DMS114 treated with DMSO at 0.1 percent for 48 hours (cell line): ENCODE measurements at regions not wholly inside any gene's neighbourhood (a gene's known extent, or its start where the extent isn't known, plus 50 kb on each side); places are given as distances from the start of the nearest gene placed in this dataset.
"Not testable (repeated sequence)": the region's sequence is repeated elsewhere in the genome, so short reads cannot be mapped to it uniquely, and the experiment has no call there.

Experiments used
- DNase-seq: peaks from one replicate; lab custom pipeline; 2025; ENCODE audit not compliant: unreplicated experiment; lab: John Stamatoyannopoulos, UW

DNA sequence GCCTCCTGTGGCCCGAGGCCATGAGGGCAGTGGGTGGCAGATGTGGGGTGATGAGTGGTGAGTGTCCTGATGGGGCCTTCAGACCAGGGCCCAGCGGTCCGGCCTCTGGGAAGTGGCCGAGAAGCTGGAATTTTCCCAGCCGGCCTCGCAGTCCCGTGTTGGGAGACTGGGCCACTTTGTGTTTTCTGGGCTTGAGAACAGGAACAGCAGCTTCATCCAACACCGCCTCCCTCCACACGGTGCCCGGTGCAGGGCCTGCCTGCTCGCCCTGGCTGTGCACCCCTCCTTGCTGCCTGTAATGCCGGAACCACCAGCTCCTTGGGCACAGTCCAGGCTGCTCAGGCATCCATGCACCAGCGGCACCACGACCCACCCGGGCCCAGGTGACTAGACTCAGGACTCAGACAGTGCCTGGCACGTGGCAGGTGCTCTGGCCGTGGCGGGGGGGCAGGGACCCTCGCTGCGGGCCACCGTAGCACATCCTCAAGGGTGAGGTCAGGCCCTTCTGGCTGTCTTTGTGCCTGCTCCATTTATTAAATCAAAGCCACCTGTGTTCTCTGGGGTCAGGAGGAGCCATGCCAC, 194.7 kb downstream of the BANP start:
- not testable (repeated sequence) for DNase-seq

DNA sequence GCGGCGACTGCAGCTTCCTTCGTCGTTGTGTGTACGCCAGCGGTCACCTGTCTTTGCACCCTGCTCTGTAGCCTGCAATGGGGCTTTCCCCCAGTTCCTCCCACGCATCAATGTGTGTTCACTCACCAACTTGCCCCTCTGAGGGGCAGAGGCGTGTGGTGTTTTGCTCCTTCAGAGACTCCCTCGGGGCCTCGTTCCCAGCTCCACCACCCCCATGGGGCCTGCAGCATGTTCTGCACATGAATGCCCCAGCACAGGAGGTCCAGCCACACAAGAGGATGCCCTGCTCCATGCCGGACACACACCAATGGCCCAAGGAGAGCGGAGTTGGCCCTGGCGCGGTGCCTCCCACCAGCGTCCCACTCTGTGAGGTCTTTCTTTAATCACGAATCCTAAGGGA, 196.8 kb downstream of the BANP start:
- not testable (repeated sequence) for DNase-seq

DNA sequence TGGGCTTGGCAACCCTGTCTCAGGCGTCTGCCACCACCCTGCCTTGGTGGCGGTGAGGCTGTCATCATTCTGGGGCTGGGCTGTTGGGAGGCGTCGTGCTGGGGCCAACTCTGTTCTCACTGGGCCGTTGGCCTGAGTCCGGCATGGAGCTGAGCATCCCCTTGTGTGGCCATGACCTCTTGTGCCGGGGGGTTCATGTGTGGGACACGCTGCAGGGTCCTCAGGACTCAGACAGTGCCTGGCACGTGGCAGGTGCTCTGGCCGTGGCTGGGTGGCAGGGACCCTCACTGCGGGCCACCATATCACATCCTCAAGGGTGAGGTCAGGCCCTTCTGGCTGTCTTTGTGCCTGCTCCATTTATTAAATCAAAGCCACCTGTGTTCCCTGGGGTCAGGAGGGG, 197.4 kb downstream of the BANP start:
- DNase-seq: not testable (repeated sequence)

DNA sequence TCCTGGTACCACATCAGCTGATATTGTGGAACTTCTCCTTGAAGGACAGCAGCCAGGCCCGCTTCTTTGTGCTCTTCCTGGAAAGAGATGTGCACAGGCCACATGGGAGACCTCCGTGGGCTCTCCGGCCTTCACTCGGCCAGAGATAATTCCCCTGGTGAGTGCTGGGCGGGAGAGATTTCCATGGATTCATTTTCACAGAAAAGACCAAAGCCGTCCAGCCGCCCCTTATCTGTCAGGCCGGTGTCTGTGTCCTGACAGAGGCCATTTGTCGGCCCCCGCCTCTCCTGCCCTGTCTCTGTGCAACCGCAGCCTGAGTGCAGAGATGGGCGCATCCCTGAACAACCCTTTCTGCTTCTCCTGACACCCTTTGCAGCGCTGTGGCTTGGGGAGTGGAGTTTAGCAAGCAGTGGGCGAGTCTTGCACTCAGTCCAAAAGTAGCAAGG, 197.9 kb downstream of the BANP start:
- DNase-seq: not testable (repeated sequence)

DNA sequence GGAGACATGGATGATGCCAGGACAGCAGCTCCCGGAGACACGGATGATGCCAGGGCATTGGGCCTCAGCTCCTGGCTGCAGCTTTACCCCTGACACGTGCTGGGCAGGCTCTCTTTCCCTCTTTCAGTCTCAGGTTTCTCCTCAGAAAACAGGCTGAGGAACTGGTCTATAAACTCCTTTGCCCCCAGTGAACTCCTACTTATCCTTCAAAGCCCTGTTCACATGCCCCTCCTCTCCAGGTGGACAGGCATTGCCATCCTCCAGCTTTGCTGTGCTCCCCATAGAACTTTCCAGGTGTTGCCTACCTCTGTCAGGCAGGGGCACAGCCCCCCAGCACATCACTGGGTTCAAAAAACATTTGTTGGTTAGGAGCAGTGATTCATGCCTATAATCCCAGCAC, 198.4 kb downstream of the BANP start:
- DNase-seq: not testable (repeated sequence)

DNA sequence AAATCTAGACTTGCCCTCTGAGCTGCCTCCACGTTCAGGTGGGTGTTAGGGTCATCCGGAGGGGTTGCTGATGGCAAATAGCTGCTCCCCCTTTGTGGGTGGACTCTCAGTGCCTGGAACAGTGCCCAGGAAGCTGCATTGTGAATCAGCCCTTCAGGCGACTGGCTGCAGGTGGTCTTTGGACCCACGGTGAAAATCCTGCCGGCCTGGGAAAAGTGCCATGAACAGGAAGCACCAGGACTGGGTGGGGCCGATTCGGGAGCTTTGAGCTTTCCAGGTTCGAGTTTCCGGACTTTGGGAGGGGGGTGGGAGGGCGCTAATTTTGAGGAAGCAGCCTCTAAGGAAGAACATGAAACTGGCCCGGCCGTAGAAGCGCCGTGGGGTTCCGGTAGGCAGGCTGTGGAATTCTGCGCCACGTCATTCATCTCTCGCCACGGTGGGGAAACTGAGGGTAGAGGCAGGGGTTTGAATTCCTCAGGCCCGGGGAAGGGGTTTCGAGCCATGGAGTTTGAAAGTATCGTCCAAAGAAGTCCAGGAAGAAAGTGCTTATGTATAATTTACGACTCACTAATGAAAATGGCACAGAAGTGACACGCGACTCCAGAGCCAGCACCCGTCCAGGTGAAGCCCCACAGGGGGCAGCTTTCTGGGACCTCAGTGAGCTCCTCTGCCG, 199.4 kb downstream of the BANP start:
- not testable (repeated sequence) for DNase-seq

DNA sequence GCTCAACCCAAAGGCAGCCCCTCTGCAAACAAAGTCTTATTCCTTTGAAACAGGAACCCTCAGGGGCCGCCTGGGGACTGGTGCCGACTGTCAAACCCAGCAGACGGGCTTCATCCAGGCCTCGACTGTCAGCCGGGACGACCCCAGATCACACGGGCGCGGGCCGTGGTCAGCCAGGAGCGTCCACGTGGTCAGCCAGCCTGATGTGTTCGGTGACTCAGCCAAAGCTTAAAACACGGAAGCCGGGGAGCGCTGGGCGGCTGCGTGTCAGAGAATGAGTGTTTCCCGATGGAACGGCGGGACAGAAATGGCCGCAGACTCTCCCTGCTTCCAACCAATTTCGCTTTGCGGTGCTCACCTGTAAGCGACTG, 199.9 kb downstream of the BANP start:
- not testable (repeated sequence) for DNase-seq

DNA sequence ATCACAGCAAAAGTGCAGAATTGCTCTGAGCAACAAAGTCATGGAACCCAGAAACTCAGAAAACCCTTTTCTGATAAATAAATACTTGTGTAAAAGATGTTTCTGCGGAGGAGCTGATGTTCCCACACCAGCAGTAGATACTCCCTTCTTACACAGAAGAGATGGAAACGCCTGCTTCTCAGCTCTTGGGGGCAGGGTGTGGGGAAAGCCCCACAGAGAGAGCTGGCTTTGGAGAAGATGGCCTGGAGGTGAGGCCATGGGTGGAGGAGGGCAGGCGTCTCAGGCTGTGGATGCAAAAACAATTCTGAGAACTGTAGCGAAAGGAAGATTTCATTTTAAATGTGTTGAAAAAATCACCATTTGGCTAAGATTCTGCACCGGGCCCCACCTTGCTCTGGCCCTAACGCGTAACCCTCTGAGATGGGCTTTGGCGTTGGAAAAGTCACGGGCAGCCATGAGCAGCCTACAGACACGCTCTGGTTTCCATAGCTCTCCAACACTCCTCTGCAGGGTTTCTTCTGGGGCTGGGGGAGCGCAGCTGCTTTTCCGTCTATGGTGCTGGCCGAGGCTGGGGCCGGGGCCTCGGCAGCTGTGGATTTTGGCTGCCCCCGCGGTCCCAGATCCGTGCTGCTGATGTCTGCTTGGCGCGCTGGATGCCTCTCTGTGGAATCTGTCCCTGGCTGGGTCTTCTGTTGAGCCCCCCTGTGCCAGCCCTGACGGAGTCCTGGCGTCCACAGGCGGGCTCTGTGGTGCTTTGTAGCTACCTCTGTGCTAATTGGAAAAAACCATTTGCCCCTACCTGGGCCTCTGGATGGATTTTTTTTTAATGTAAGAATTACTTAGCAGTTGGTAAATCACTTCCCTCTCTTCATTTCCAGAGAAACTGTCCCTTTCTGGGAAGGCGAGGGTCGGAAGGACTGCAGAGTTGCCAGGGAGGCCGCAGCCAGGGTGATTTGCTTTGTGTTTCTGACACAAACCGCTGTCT, 200.9 kb downstream of the BANP start:
- DNase-seq: not testable (repeated sequence)

DNA sequence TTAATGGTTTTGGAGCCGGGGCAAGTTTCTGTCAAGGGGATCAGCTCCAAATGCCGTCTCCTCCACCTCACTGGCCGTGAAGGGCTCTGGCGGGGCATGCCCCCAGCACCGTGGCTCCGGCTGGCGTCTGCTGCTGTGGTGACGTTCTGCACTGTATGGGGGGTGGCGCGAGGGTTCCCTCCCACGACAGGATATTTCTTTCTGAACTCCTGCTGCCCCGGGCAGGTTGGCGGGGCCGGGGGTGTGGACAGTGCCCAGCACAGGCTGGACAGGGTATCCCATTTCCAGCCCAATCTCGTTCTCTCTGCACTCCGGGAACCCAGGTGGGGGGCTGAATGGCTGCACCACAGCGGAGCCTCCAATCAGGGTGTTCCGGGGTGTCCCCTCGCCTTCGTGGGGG, 201.6 kb downstream of the BANP start:
- not testable (repeated sequence) for DNase-seq

DNA sequence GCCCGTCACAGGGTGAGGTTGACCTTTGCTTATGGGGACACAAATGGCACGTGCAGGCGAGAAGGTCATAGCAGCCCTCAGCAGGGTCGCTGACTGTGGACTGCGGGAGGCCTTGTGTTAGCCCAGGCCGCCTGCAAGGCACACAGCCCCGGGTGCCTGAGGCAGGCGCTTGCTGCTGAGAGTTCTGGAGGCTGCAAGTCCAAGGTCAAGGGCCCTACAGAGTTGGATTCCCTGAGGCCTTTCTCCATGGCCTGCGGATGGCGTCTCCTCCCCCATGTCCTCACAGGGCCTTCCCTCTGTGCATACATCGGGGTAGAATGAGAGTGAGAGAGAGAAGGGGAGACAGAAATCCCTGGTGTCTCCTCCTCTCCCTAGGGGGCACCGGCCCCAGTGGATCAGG, 202.3 kb downstream of the BANP start:
- not testable (repeated sequence) for DNase-seq

DNA sequence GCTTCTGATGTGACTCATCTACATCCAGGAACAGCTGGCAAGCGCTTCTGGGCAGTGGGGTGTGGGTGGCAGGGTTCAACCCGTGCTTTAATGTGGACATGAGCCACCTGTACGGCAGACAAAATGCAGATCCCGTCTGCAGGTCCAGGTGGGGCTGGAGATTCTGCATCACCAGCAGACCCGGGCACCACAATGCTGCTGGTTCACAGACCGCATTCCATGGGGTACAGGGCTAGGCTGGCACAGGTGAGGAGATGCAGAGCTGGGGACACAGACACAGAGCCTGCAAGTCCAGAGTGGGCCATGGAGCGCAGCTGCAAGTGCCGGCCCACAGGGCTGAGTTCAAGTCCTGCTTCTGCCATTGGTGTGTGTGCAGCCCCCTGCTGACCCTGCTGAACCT, 203.7 kb downstream of the BANP start:
- not testable (repeated sequence) for DNase-seq

DNA sequence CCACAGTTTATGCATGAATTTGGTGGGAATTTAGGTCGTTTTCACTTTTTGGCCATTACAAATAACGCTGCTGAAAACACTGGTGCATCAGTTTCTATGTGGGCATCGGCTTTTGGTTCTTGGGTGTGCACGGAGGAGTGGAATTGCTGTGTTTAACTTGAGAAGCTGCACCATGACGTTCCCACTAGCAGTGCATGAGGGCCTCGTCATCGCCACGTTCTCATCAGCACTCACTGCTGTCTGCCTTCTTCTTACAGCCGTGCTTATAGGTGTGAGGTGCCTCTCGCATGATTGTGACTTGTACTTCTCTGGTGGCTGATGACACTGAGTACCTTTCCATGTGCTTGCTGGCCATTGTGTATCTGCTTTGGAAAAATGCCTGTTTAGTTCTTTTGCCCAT, 204.4 kb downstream of the BANP start:
- DNase-seq: not testable (repeated sequence)

DNA sequence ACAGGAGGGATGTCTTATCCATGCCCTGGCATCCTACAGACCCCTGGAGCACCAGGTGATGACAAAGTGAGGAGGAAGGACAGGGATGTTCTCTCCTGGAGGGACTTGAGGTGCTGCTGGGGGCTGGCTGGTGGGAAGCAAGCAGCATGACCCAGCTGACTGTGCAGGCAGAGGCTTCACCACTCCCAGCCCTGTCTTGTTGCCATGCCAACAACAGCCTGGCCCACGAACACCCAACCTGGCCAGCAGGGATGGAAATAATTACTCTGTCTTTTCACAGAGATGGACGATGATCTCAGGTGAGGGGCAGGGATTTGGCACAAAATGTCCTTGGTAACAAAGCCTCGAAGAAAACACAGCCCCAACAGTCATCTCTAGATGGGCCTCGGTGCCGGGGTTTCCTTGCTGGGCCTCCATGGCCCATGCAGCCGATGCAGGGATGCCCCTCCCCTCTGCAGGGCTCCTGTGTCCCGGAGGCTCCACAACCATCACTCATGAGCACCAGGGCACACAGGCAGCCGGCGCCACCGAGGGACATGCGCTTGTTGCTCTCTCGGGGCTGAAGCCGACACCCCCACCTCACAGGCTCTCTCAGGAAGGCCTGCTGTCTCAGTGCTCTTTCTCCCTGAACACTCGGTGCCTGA, 205.5 kb downstream of the BANP start:
- DNase-seq: not testable (repeated sequence)

DNA sequence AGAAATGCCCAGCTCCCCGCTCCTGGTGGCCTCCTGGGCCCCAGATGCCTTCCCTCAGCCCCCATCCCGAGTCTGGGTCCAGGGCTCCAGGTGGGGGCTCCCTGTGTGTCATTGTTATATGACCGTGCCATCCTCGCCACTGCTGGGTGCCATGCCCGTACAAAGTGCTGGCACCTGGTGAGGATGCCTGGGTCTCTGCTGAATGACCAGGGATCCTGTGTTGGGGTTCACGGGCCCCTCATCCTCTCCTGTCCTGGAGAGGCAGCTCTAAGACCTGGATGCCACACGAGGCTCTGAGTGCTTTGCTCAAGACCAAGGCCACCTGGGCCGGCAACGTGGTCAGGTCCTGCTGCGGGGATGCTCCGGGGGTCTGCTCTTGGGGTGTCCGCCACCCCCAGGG, 206.5 kb downstream of the BANP start:
- DNase-seq: not testable (repeated sequence)

DNA sequence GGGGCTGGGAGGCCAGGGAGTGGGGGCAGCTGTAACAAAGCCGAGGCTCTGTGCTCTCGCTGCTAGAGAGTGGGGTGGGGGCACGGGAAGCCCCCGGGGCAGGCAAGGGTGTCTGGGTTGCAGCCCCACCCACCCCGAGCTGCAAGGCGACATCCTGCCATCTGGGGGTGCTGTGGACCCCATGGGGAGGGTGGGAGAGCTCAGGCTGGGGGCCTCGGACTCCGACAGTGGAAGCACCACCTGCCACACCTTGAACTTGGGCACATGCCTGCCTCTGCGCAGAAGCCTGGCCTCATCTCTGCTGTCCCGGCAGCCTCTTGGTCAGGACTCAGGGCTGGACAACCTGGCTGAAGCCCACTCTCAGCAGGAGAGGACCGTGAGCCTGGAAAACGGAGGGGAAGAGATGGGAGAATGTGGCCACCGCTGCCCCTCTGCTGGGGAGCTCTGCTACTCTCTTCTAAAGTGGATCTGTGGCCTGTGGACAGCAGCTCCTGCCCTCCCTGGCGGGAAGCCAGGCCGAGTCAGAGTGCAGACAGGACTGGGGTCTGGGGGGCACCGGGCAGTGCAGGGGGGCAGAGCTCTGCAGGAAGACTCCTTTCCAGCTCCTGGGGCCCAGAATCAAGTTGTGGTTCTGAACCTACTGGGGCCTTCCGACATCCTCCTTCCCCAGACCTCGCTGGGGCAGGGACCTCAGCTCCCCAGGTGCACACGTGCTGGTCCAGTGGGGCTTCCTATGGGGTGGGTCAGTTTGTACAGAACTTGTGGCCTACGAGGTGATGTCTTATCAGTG, 207.2 kb downstream of the BANP start:
- not testable (repeated sequence) for DNase-seq

DNA sequence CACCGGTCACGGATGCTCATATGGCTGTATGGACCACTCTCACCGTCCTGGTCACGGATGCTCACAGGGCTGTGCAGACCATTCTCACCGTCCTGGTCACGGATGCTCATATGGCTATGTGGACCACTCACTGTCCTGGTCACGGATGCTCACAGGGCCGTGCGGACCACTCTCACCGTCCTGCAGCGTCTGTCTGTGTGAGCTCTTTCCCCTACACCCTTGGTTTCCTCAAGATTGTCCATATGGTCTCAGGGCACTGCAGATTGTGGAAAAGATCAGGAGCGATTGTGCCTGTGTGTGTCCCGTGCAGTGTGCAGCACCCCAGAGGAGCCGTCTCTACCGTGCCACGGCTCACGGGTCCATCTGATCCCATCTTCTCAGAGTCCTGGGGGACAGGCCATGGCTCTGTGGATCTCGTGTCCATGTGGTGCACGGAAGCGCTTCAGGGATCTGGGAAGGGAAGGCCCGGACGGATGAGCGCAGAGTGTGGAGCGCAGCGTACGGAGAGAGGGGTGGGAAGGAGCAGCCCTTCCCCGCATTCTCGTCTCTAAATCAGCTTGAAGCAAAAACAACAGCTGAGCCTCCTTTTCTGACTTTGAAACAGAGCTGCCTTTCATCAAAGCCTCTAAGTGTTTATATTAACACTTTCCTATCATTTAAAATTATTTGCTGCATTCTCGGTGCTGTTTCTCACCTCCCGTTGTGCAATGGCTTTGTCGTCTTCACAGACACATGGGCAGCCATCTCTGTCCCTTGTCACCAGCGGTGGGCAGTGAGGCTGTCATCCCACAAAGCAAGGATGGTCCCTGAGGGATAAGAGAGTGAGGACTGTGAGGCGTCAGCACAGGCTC, 208.0 kb downstream of the BANP start:
- DNase-seq: not testable (repeated sequence)

DNA sequence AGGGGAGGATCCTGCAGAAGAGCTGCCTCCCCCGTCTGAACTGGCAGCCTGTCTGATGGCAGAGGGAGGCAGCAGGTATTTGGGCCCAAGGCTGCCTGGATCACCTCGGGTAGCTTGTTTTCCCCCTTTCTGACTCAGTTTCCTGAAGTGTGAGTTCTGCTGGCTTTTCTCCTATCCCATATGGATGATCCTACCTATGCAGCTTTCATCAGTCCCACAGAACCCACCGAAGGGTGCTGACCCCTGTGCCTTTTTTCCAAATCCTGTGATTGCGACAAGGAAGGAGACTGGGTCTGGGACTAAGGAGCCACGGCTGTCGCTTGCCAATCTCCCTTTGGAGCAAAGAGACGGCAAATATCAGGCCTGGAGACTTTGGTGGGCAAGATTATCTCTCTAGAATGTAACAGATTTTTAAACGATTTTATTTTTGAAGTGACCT, 208.7 kb downstream of the BANP start:
- not testable (repeated sequence) for DNase-seq

DNA sequence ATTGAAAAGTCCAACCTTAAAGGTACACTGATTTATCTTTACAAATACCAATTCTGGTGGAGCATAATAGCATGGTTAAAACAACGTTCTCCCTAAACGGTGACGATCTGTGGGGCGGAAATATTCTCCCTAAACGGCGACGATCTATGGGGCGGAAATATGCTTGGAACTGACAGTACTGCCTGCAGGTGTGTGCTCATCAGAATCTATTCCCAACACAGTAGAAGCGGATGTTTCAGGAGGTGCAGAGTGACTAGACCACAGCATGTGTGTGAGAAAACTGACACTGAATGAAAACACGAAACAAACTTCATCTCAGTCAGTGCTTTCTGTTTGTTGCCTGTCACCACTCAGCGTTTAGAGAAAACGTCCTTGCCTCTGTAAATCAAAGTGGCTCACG, 210.0 kb downstream of the BANP start:
- DNase-seq: not testable (repeated sequence)

DNA sequence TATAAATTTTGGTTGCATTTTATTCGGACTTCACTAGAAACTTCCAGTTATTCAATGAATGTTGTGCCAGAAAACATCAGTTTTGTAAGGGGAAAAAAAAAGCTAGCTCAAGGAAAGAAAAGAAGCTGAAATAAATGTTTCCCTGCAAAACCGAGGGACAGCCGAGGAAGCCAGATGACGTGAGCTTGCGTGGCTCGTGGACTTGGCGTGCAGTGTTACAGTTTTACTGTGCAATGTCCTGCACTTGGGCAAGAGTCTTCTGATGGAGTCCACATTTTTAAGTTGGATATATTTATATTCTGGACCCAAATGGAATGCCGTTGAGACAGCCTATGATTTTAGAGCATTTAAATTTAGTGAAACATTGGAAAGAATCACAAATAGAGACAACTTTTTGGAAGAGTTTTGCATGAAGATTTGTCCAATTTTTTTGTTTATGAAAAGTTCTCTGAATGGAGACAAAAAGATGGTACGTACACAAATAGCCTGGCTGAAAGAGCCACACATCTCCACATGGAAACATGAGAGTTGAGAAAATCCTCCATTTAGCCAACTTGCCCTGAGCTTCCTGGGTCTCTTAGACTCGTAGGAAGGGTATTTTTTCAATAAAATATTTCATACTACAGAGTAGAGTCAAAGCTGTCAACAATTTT, 210.5 kb downstream of the BANP start:
- DNase-seq: not testable (repeated sequence)
